ENCODE measurements at regions not wholly inside any gene's neighbourhood (a gene's known extent, or its start where the extent isn't known, plus 50 kb on each side); places are given as distances from the start of the nearest gene placed in this dataset.

DNA sequence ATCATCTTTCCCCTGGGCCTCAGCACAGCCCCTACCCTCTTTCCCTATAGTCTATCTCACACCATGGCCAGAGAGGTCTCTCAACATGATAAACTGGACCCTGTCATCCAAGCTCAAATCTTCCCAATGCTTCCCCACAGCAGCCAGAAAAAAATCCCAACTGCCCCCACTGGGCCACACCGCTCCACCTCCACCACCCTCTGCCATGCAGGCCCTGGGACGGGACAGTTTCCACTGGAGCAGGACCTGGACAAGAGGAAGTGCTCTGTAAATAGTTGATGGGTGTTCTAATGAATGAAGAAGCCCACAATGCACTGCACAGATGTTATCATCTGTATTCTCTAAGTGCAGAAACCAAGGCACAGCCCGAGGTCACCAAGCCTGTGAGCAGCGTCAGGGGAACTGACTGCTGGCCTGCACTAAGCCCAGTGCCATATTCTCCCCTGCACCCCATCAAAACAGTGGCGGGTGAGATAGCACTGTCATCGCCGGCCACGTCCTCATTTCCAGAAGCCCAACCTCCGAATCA is 161.1 kb downstream of the NUP210 start:
- TF ChIP-seq EZH2phosphoT487 (IDR thresholded peaks at IDR 0.05; ENCODE audit: borderline replicate concordance, low read length), result no peak
- TF ChIP-seq, protein P1, sequence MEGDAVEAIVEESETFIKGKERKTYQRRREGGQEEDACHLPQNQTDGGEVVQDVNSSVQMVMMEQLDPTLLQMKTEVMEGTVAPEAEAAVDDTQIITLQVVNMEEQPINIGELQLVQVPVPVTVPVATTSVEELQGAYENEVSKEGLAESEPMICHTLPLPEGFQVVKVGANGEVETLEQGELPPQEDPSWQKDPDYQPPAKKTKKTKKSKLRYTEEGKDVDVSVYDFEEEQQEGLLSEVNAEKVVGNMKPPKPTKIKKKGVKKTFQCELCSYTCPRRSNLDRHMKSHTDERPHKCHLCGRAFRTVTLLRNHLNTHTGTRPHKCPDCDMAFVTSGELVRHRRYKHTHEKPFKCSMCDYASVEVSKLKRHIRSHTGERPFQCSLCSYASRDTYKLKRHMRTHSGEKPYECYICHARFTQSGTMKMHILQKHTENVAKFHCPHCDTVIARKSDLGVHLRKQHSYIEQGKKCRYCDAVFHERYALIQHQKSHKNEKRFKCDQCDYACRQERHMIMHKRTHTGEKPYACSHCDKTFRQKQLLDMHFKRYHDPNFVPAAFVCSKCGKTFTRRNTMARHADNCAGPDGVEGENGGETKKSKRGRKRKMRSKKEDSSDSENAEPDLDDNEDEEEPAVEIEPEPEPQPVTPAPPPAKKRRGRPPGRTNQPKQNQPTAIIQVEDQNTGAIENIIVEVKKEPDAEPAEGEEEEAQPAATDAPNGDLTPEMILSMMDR (IDR thresholded peaks at IDR 0.05; ENCODE audit: low read depth, low read length, poor library complexity, severe bottlenecking), result no peak
- peaks cover 12% of the 10 kb centered on the region for H3K4me1 ChIP-seq (ENCODE audit: control insufficient read depth, low read length)
- no peaks in the 10 kb centered on the region for H3K79me2 ChIP-seq (ENCODE audit: control insufficient read depth, low read length)
- no peaks in the 10 kb centered on the region for H3K9me3 ChIP-seq (ENCODE audit: control insufficient read depth, insufficient read depth, low read length)
- H3F3A ChIP-seq (ENCODE audit: control insufficient read depth, insufficient read depth), result no peaks in the 10 kb centered on the region
- no peak overlapping the region for H3K4me3 ChIP-seq (ENCODE audit: low read length)
- H3K36me3 ChIP-seq (ENCODE audit: control insufficient read depth, low read length), result no peaks in the 10 kb centered on the region
- H3K27me3 ChIP-seq (ENCODE audit: control insufficient read depth, low read length), result 0 out of 2 replicates have a peak, but pooled peaks cover 9% of the 10 kb centered on the region
- no peak overlapping the region for H3K4me2 ChIP-seq (ENCODE audit: low read length)
- H3K27ac ChIP-seq (ENCODE audit: low read depth, low read length), result no peak overlapping the region
- no peaks in the 10 kb centered on the region for H4K20me1 ChIP-seq (ENCODE audit: control insufficient read depth, insufficient read depth, low read depth, low read length)
- no peaks in the 10 kb centered on the region for H3K9me2 ChIP-seq (replicated peaks; ENCODE audit: control insufficient read depth, low read length)

DNA sequence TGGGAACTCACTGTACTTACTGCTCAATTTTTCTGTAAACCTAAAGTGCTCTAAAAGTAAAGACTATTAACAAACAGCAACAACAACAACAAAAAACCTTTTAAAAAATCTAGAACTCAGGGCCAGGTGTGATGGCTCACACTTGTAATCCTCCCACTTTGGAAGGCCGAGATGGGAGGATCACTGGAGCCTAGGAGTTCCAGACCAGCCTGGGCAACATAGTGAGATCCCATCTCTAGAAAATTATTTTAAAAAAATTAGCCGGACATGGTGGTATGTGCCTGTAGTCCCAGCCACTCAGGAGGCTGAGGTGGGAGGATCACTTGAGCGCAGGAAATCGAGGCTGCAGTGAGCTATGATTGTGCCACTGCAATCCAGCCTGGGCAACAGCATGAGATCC is 161.8 kb downstream of the NUP210 start:
- Histone ChIP-seq H3K36me3 (ENCODE audit: control insufficient read depth, low read length) (no peaks in the 10 kb centered on the region), H3K9me2 (replicated peaks; ENCODE audit: control insufficient read depth, low read length) (no peaks in the 10 kb centered on the region), H3K4me1 (ENCODE audit: control insufficient read depth, low read length) (peaks cover 12% of the 10 kb centered on the region), H3K4me2 (ENCODE audit: low read length) (no peak overlapping the region), H3K79me2 (ENCODE audit: control insufficient read depth, low read length) (no peaks in the 10 kb centered on the region), H3F3A (ENCODE audit: control insufficient read depth, insufficient read depth) (no peaks in the 10 kb centered on the region), H3K27ac (ENCODE audit: low read depth, low read length) (no peak overlapping the region), H4K20me1 (ENCODE audit: control insufficient read depth, insufficient read depth, low read depth, low read length) (no peaks in the 10 kb centered on the region), H3K4me3 (ENCODE audit: low read length) (no peak overlapping the region), H3K27me3 (ENCODE audit: control insufficient read depth, low read length) (0 out of 2 replicates have a peak, but pooled peaks cover 9% of the 10 kb centered on the region), H3K9me3 (ENCODE audit: control insufficient read depth, insufficient read depth, low read length) (no peaks in the 10 kb centered on the region)
- TF ChIP-seq, protein P1 (IDR thresholded peaks at IDR 0.05; ENCODE audit: low read depth, low read length, poor library complexity, severe bottlenecking), result no peak
- no peak for TF ChIP-seq EZH2phosphoT487 (IDR thresholded peaks at IDR 0.05; ENCODE audit: borderline replicate concordance, low read length)

DNA sequence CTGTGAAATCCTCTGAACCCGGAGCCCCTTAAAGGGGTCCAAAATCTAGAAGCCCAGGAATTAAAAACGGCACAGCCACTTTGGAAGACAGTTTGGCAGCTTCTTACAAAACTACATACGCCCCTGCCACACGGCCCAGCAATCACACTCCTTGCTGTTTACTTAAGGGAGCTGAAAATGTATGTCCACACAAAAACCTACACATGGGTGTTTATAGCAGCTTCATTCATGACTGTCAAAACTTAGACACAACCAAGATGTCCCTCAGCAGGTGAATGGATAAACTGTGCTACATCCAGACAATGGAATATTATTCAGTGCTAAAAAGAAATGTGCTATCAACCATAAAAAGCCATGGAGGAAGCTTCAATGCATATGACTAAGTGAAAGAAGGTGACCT is 162.5 kb downstream of the NUP210 start:
- H4K20me1 ChIP-seq (ENCODE audit: control insufficient read depth, insufficient read depth, low read depth, low read length), result no peaks in the 10 kb centered on the region
- no peak for TF ChIP-seq EZH2phosphoT487 (IDR thresholded peaks at IDR 0.05; ENCODE audit: borderline replicate concordance, low read length)
- TF ChIP-seq, protein P1 (IDR thresholded peaks at IDR 0.05; ENCODE audit: low read depth, low read length, poor library complexity, severe bottlenecking), result no peak
- H3K9me2 ChIP-seq (replicated peaks; ENCODE audit: control insufficient read depth, low read length), result no peaks in the 10 kb centered on the region
- H3K36me3 ChIP-seq (ENCODE audit: control insufficient read depth, low read length), result no peaks in the 10 kb centered on the region
- H3K27me3 ChIP-seq (ENCODE audit: control insufficient read depth, low read length), result 0 out of 2 replicates have a peak, but pooled peaks cover 9% of the 10 kb centered on the region
- H3K27ac ChIP-seq (ENCODE audit: low read depth, low read length), result no peak overlapping the region
- H3K4me2 ChIP-seq (ENCODE audit: low read length), result no peak overlapping the region
- no peaks in the 10 kb centered on the region for H3K79me2 ChIP-seq (ENCODE audit: control insufficient read depth, low read length)
- H3F3A ChIP-seq (ENCODE audit: control insufficient read depth, insufficient read depth), result no peaks in the 10 kb centered on the region
- H3K9me3 ChIP-seq (ENCODE audit: control insufficient read depth, insufficient read depth, low read length), result no peaks in the 10 kb centered on the region
- H3K4me1 ChIP-seq (ENCODE audit: control insufficient read depth, low read length), result peaks cover 6% of the 10 kb centered on the region
- H3K4me3 ChIP-seq (ENCODE audit: low read length), result no peak overlapping the region
